Uterus (tissue), 2 donors: ENCODE measurements at regions not wholly inside any gene's neighbourhood (a gene's known extent, or its start where the extent isn't known, plus 50 kb on each side); places are given as distances from the start of the nearest gene placed in this dataset.

Source experiments
- POLR2A ChIP-seq, 2 donors: fragments of 450-650 bp; IDR thresholded peaks; one replicate each; pipeline ENCODE4 v1.6.1; 2016; ENCODE audit warnings: antibody characterized with exemption in 2 of 2, mild to moderate bottlenecking in 1 of 2, moderate library complexity in 1 of 2
- TF ChIP-seq, protein P1 (sequence below), 4 experiments: fragments of 200-600 bp in 2 of 4; fragments of 450-650 bp in 2 of 4; sonication (generic) in 2 of 4; IDR thresholded peaks; one replicate each; pipeline ENCODE4 v1.5.1; 2016 to 2019; ENCODE audit warnings: antibody characterized with exemption in 4 of 4, mild to moderate bottlenecking in 2 of 4, moderate library complexity in 1 of 4

- TF ChIP-seq, protein P1, sequence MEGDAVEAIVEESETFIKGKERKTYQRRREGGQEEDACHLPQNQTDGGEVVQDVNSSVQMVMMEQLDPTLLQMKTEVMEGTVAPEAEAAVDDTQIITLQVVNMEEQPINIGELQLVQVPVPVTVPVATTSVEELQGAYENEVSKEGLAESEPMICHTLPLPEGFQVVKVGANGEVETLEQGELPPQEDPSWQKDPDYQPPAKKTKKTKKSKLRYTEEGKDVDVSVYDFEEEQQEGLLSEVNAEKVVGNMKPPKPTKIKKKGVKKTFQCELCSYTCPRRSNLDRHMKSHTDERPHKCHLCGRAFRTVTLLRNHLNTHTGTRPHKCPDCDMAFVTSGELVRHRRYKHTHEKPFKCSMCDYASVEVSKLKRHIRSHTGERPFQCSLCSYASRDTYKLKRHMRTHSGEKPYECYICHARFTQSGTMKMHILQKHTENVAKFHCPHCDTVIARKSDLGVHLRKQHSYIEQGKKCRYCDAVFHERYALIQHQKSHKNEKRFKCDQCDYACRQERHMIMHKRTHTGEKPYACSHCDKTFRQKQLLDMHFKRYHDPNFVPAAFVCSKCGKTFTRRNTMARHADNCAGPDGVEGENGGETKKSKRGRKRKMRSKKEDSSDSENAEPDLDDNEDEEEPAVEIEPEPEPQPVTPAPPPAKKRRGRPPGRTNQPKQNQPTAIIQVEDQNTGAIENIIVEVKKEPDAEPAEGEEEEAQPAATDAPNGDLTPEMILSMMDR (IDR thresholded peaks at IDR 0.05) = no peak
- no peak for TF ChIP-seq POLR2A (IDR thresholded peaks at IDR 0.05)
Measured at GRCh38 chr7:35988105-35988504, 164.9 kb upstream of the EEPD1 start.
